Tibial nerve (tissue), 4 donors: ENCODE measurements at regions not wholly inside any gene's neighbourhood (a gene's known extent, or its start where the extent isn't known, plus 50 kb on each side); places are given as distances from the start of the nearest gene placed in this dataset.

Source experiments
- DNase-seq, 2 donors: peaks; one replicate each; pipeline ENCODE4 v3.0.0-alpha.2; 2019; ENCODE audit warnings: low spot score in 2 of 2
- H3K27ac ChIP-seq, 4 donors: fragments of 200-600 bp; sonication (generic) in 3 of 4; one replicate each; pipeline ENCODE4 v1.5.1; 2017 to 2019; ENCODE audit warnings: mild to moderate bottlenecking in 1 of 4
- H3K27me3 ChIP-seq, 2 donors: fragments of 200-600 bp; sonication (generic) in 1 of 2; one replicate each; pipeline versions ENCODE4 v1.5.1 to v1.6.0; 2017 to 2019
- H3K36me3 ChIP-seq, 3 donors: fragments of 200-600 bp; sonication (generic); one replicate each; pipeline ENCODE4 v1.5.1; 2018 to 2019
- H3K4me1 ChIP-seq, 4 donors: fragments of 200-600 bp; sonication (generic) in 3 of 4; one replicate each; pipeline ENCODE4 v1.5.1; 2017 to 2019
- H3K4me3 ChIP-seq, 4 donors: fragments of 200-600 bp; sonication (generic) in 3 of 4; one replicate each; pipeline ENCODE4 v1.5.1; 2017 to 2019; ENCODE audit warnings: mild to moderate bottlenecking in 1 of 4, moderate library complexity in 1 of 4
- H3K9me3 ChIP-seq, 4 donors: fragments of 200-600 bp; sonication (generic) in 3 of 4; one replicate each; pipeline ENCODE4 v1.5.1; 2017 to 2019
- EP300 ChIP-seq, 2 donors: sonication (generic); formaldehyde crosslinking; IDR thresholded peaks; one replicate each; pipeline ENCODE4 v1.6.1; 2017; ENCODE audit warnings: antibody characterized with exemption in 2 of 2, mild to moderate bottlenecking in 1 of 2
- POLR2A ChIP-seq, 2 donors: fragments of 450-650 bp; IDR thresholded peaks; one replicate each; pipeline ENCODE4 v1.6.1; 2017; ENCODE audit warnings: antibody characterized with exemption in 2 of 2, mild to moderate bottlenecking in 2 of 2, moderate library complexity in 2 of 2
- WGBS, 2 donors: methylation state at CpG; one replicate each; pipeline ENCODE4 v1.1.5; 2018; 5-methylcytosine and 5-hydroxymethylcytosine counted together
- TF ChIP-seq, protein P1 (sequence below), 5 experiments: fragments of 200-600 bp in 3 of 5; fragments of 450-650 bp in 2 of 5; sonication (generic) in 3 of 5; IDR thresholded peaks; one replicate each; pipeline ENCODE4 v1.5.1; 2016 to 2019; ENCODE audit warnings: antibody characterized with exemption in 5 of 5, mild to moderate bottlenecking in 3 of 5, moderate library complexity in 2 of 5

DNA sequence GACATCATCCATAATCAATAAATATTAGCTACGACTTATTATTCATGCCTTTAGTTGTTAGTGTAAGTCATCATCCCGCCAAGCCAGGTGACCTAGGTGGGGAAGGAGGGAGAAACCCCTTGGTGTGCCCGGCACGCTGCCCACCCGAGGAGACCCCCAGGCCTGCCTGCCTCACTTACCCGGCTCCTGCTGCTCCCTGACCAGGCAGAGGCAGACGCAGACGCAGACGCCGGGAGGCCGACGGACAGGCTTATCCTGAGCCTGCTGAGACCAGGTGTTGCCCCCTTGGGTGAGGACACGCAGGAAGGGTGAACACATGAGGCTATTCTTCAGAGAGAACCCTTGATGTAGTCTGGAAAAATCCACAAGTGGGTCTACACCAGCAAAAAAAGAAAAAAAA, 401.8 kb downstream of the GALR1 start:
- Histone ChIP-seq H3K9me3 (peaks cover 0 to 1% (median 0%) of the 10 kb centered on the region in 4 donors), H3K36me3 (no peaks in the 10 kb centered on the region), H3K4me1 (peaks cover 0 to 7% (median 2%) of the 10 kb centered on the region in 4 donors), H3K27ac (no peak overlapping the region), H3K27me3 (no peaks in the 10 kb centered on the region), H3K4me3 (no peak overlapping the region)
- TF ChIP-seq, protein P1, sequence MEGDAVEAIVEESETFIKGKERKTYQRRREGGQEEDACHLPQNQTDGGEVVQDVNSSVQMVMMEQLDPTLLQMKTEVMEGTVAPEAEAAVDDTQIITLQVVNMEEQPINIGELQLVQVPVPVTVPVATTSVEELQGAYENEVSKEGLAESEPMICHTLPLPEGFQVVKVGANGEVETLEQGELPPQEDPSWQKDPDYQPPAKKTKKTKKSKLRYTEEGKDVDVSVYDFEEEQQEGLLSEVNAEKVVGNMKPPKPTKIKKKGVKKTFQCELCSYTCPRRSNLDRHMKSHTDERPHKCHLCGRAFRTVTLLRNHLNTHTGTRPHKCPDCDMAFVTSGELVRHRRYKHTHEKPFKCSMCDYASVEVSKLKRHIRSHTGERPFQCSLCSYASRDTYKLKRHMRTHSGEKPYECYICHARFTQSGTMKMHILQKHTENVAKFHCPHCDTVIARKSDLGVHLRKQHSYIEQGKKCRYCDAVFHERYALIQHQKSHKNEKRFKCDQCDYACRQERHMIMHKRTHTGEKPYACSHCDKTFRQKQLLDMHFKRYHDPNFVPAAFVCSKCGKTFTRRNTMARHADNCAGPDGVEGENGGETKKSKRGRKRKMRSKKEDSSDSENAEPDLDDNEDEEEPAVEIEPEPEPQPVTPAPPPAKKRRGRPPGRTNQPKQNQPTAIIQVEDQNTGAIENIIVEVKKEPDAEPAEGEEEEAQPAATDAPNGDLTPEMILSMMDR (IDR thresholded peaks at IDR 0.05): no peak
- TF ChIP-seq EP300 (IDR thresholded peaks at IDR 0.05) (no peak), POLR2A (IDR thresholded peaks at IDR 0.05) (no peak)
- WGBS, 2 donors: 75 to 77% methylated on average over 13 of the region's 13 CpGs
- no peak for DNase-seq

DNA sequence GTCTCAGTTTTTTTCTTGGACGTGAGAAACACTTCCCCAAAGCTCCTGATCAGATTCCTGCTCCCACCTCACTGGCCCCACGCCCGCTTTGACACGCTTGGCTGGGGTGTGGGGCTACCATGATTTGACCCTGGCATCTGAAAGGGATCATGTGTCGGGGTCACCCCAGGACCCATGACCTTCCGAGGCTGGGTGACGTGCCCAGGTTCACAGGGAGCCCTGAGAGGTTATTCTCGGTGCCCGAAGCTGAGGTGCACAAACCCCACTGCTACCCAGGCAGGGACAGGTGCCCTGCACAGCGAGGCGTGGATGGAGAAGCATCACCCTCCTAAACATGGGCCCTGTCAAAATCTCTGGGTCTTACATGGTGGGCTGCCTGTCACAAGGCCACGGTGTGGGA, 404.1 kb downstream of the GALR1 start:
- Histone ChIP-seq H3K27ac (no peak overlapping the region), H3K9me3 (no peaks in the 10 kb centered on the region), H3K27me3 (no peaks in the 10 kb centered on the region), H3K4me3 (no peak overlapping the region), H3K36me3 (no peaks in the 10 kb centered on the region), H3K4me1 (peaks cover 0 to 7% (median 2%) of the 10 kb centered on the region in 4 donors)
- whole genome bisulfite sequencing, 2 donors: 86 to 87% methylated on average over 12 of the region's 12 CpGs
- DNase-seq: no peak
- TF ChIP-seq, protein P1 (IDR thresholded peaks at IDR 0.05): no peak
- no peak for TF ChIP-seq EP300 (IDR thresholded peaks at IDR 0.05)
- no peak for TF ChIP-seq POLR2A (IDR thresholded peaks at IDR 0.05)

DNA sequence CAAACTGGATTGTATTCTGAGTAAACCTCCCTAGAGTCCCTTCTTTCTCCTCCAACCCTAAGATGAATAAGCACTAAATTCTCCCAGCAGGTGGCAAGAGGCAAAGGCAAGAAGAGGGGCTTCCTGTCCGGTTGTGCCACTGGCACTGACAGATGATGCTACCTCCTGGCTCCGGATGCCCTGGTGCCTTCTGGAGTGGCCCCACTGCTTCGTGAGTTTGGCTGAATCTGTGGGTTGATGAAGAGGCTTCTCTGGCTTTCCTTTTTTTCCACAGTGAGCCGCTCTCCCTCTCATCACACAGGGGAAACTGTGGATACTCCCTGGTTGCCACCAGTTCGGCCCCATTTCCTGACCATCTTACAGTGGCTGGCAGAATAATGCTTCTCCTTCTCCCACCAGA, 404.7 kb downstream of the GALR1 start:
- Histone ChIP-seq H3K4me3 (no peak overlapping the region), H3K36me3 (no peaks in the 10 kb centered on the region), H3K27me3 (no peaks in the 10 kb centered on the region), H3K4me1 (peaks cover 0 to 7% (median 2%) of the 10 kb centered on the region in 4 donors), H3K9me3 (no peaks in the 10 kb centered on the region), H3K27ac (no peak overlapping the region)
- TF ChIP-seq, protein P1 (IDR thresholded peaks at IDR 0.05): no peak
- TF ChIP-seq POLR2A (IDR thresholded peaks at IDR 0.05): no peak
- TF ChIP-seq EP300 (IDR thresholded peaks at IDR 0.05): no peak
- WGBS, 2 donors: 80% methylated on average over 5 of the region's 5 CpGs
- no peak for DNase-seq

DNA sequence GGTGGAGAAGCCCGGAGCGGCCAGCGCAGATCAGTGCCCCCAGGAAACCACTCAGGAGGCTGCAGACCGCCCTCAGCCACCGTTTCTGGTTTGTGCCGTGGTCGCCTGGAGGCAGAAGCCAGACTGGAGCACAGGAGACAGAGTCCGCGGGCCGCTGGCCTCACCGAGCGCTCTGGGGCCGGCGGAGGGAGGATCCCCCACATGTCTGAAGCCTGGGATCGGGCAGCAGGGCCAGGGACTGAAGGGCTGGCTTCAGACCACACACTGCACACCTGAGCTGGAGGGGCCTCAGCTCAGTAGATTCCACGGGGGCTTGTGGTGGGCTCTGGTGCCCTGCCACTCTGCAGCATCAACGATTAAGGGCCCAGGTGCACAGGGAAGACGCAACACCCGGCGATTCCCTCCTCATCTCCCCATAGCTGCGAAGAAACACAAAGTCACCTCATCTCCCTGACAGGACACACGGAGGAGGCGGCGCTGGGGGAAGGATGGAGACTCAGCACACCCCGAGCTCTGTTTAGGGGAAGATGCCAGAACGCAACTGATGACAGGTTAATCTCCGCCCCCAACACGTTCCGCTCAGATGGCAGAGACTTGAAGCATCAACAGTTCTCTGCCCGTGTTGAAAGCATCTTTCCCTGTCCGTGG, 408.1 kb downstream of the GALR1 start:
- WGBS, 2 donors: 90% methylated on average over 22 to 23 of the region's 31 CpGs
- TF ChIP-seq POLR2A (IDR thresholded peaks at IDR 0.05): no peak
- TF ChIP-seq, protein P1 (IDR thresholded peaks at IDR 0.05): no peak
- TF ChIP-seq EP300 (IDR thresholded peaks at IDR 0.05): no peak
- Histone ChIP-seq H3K36me3 (no peaks in the 10 kb centered on the region), H3K27ac (no peak overlapping the region), H3K4me3 (no peak overlapping the region), H3K27me3 (no peaks in the 10 kb centered on the region), H3K4me1 (no peaks in the 10 kb centered on the region), H3K9me3 (no peaks in the 10 kb centered on the region)
- no peak for DNase-seq

DNA sequence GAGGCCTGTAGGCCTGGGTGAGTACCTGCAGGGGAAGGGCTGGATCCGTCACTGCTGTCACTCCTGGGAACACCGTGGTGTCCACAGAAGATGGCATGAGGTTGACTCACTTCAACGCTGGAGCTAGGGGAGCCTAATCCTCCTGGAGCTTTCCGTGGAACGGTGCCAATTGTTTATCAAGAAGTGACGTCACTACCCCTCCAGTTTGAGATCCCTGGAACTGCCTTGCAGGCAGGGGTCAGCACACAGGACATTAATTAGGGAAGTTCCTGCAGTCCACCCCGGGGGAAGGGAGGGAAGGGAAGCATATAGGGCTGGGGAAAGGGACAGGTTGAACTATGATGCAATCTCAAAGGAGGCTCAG, 408.6 kb downstream of the GALR1 start:
- H3K27me3 ChIP-seq: no peaks in the 10 kb centered on the region
- no peak for TF ChIP-seq POLR2A (IDR thresholded peaks at IDR 0.05)
- H3K4me3 ChIP-seq: no peak overlapping the region
- no peak for DNase-seq
- 37 to 50% methylated on average over 6 to 7 of the region's 7 CpGs for WGBS, 2 donors
- no peaks in the 10 kb centered on the region for H3K36me3 ChIP-seq
- H3K4me1 ChIP-seq: no peaks in the 10 kb centered on the region
- H3K9me3 ChIP-seq: no peaks in the 10 kb centered on the region
- no peak overlapping the region for H3K27ac ChIP-seq
